ENCODE measurements at regions not wholly inside any gene's neighbourhood (a gene's known extent, or its start where the extent isn't known, plus 50 kb on each side); places are given as distances from the start of the nearest gene placed in this dataset.

GRCh38 chr13:23504180-23504579, 66.0 kb upstream of the TNFRSF19 start (continued):
- TF ChIP-seq, protein P1, sequence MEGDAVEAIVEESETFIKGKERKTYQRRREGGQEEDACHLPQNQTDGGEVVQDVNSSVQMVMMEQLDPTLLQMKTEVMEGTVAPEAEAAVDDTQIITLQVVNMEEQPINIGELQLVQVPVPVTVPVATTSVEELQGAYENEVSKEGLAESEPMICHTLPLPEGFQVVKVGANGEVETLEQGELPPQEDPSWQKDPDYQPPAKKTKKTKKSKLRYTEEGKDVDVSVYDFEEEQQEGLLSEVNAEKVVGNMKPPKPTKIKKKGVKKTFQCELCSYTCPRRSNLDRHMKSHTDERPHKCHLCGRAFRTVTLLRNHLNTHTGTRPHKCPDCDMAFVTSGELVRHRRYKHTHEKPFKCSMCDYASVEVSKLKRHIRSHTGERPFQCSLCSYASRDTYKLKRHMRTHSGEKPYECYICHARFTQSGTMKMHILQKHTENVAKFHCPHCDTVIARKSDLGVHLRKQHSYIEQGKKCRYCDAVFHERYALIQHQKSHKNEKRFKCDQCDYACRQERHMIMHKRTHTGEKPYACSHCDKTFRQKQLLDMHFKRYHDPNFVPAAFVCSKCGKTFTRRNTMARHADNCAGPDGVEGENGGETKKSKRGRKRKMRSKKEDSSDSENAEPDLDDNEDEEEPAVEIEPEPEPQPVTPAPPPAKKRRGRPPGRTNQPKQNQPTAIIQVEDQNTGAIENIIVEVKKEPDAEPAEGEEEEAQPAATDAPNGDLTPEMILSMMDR (conservative IDR thresholded peaks at IDR 0.05; ENCODE audit: low read depth in 2 of 2): no peak

DNA sequence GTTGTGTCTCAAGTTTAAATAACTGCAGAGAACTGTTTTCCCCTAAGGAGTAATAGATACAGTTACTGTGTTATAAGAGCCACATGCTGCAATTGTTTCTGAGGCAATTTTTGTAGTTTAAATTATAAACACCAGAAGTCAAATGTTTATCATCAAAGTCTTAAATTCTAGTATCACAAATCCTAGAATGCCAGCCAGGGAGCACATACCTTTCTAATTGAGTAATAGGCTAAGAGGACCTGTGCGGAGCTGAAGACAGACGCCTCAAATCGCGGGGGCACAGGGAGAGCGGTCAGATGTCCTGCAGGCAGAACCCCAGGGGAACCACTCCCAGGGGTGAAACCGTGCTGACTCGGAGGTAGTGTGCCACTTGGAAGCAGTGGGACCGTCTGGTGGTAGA, 65.2 kb upstream of the TNFRSF19 start:
- Mint-ChIP-seq H3K36me3 (ENCODE audit: low read depth) (no peaks in the 10 kb centered on the region), H3K27me3 (ENCODE audit: insufficient read depth, low read depth, poor library complexity) (no peaks in the 10 kb centered on the region), H3K4me1 (no peaks in the 10 kb centered on the region), H3K4me3 (no peak overlapping the region), H3K9me3 (no peaks in the 10 kb centered on the region), H3K27ac (no peak overlapping the region)
- no peaks in the 10 kb centered on the region for H3K27me3 ChIP-seq (ENCODE audit: insufficient read depth)
- H3K9me2 ChIP-seq (ENCODE audit: insufficient read depth): no peaks in the 10 kb centered on the region
- peaks cover 4% of the 10 kb centered on the region; the same call in 1 of the 2 replicates for H3K4me1 ChIP-seq (ENCODE audit: insufficient read depth)
- H3F3A ChIP-seq (replicated peaks; ENCODE audit: low read depth): no peaks in the 10 kb centered on the region
- no peak for TF ChIP-seq ZNF114 (CRISPR knock-in tag; IDR thresholded peaks at IDR 0.05)
- no peak for TF ChIP-seq ZNF462 (CRISPR knock-in tag; IDR thresholded peaks at IDR 0.05)
- no peak for TF ChIP-seq JUNB (IDR thresholded peaks at IDR 0.05; ENCODE audit: unreplicated experiment)
- ATAC-seq (no peak), DNase-seq (ENCODE audit: low spot score) (no peak)
- H3K4me3 ChIP-seq: no peak overlapping the region
- no peaks in the 10 kb centered on the region for H3K79me2 ChIP-seq (replicated peaks; ENCODE audit: insufficient read depth)
- no peaks in the 10 kb centered on the region for H4K20me1 ChIP-seq (replicated peaks; ENCODE audit: insufficient read depth)
- H3K4me2 ChIP-seq: no peak overlapping the region
- H3K27ac ChIP-seq (ENCODE audit: low read depth): no peak overlapping the region
- no peak overlapping the region for H2AFZ ChIP-seq
- no peaks in the 10 kb centered on the region for H3K36me3 ChIP-seq (ENCODE audit: insufficient read depth)

Data from GM23338 (cell line).